Fibroblast of villous mesenchyme (primary cell): ENCODE measurements at regions not wholly inside any gene's neighbourhood (a gene's known extent, or its start where the extent isn't known, plus 50 kb on each side); places are given as distances from the start of the nearest gene placed in this dataset.

ENCODE experiments used
- DNase-seq: peaks from one replicate; pipeline ENCODE4 v3.0.0-alpha.2; 2010; ENCODE audit warnings: low read depth
- H3K4me3 ChIP-seq: 2 replicates; pipeline ENCODE4 v1.5.1; 2011; ENCODE audit warnings: low read depth, mild to moderate bottlenecking, low read length
- CTCF ChIP-seq: IDR thresholded peaks from 2 replicates; pipeline ENCODE4 v1.5.1; 2012; ENCODE audit warnings: low read depth, mild to moderate bottlenecking, low read length; ENCODE audit not compliant: insufficient read depth

GRCh38 chrX:36436361-36436760 lies 516.8 kb downstream of the CFAP47 start:
- no peak for TF ChIP-seq CTCF
- H3K4me3 ChIP-seq, result no peak overlapping the region
- no peak for DNase-seq

GRCh38 chrX:36443007-36443406 lies 523.5 kb downstream of the CFAP47 start:
- H3K4me3 ChIP-seq, result no peak overlapping the region
- DNase-seq, result no peak

DNA sequence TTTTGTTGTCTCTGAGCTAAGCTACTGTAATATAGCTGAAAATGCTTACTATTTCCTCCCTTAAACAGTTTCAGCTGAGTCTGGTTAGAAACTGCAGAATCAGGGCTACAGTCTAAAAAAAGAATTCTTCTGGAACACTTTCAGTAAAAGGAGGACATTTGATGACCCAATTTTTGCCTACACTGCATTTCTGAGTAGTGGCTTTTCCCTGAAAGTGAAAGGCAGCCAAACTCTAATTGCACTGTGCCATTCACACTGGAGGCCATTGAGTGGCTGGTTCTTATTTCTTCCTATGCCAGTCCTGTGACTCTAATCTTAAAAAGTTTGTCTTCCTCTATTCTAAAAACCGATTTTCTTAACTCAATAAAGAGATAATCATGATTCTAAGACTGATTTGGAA lies 526.0 kb downstream of the CFAP47 start:
- no peak overlapping the region for H3K4me3 ChIP-seq
- DNase-seq, result no peak
- TF ChIP-seq CTCF, result no peak

More at GRCh38 chrX:36443007-36443406, 523.5 kb downstream of the CFAP47 start:
- no peak for TF ChIP-seq CTCF

- no peak for TF ChIP-seq CTCF
- no peak overlapping the region for H3K4me3 ChIP-seq
- DNase-seq, result no peak
These were observed 542.6 kb downstream of the CFAP47 start for GRCh38 chrX:36462142-36462541.

DNA sequence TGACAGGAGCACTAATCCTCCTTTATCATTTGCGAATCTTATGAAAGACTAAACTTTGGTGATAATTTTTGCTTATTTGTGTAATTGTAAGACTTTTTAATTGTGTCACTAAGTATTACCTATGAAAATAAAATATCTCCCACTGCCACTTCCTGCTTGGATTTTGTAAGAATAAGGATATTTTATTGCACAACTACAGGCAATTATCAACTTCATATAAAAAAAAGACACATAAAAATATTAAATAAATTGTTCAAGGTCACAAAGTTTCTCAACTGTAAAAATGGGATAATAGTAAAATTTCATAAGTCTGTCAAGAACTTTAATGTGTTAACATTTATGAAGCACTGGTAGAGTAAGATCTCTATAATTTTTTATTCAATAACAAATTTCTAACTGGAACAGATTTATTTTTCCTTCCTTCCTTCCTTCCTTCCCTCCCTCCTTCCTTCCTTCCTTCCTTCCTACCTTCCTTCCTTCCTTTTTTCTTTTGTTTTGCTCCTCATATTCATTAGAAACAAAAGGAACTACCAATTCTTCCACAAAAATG lies 527.6 kb upstream of the FAM47C start:
- TF ChIP-seq CTCF, result no peak
- no peak overlapping the region for H3K4me3 ChIP-seq

GRCh38 chrX:36501169-36501702 lies 506.9 kb upstream of the FAM47C start:
- no peak for TF ChIP-seq CTCF
- no peak for DNase-seq
- no peak overlapping the region for H3K4me3 ChIP-seq

More for the DNA sequence above, 527.6 kb upstream of the FAM47C start:
- no peak for DNase-seq

DNA sequence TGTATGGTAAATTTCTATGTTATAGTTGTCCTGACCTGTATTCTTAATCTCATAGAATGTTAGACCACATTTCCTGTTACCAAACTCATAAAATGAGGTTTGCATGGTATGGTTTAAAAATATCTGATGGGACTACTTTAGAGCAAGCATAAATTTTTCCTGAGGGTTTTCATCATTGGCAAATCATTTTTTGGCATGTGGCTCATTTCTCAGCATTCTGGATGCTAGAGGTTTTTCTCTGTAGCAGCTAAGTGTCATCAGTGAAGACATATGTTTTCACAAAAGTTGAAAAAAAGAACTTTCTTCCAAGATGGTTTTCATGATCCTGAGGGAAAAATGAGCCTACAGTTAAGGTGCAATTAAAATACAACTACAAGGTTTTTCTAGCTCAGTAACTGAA lies 503.5 kb upstream of the FAM47C start:
- H3K4me3 ChIP-seq, result no peak overlapping the region
- TF ChIP-seq CTCF, result no peak
- DNase-seq, result no peak
